PC-3 (cell line): ENCODE measurements at regions not wholly inside any gene's neighbourhood (a gene's known extent, or its start where the extent isn't known, plus 50 kb on each side); places are given as distances from the start of the nearest gene placed in this dataset.
A peak's percentile ranks its signal among the peaks of the same experiment; 100 is the strongest.

Experiments
- ATAC-seq: fragments of 200-7000 bp; cut with Tn5 transposase; 2 replicates; pipeline ENCODE4 v1.9.1; 2020; ENCODE audit warnings: mild to moderate bottlenecking, moderate library complexity
- BruUV-seq: library from RNA; stranded (reverse); fragments of 400-500 nt; replicated peaks from 2 replicates; lab custom pipeline; 2021; lab: Mats Ljungman, UMichigan
- CTCF ChIA-PET: fragments of 300-600 bp; sonication (Branson Sonifier 250); formaldehyde crosslinking; loops from one replicate; lab custom pipeline; 2022; ENCODE audit warnings: antibody characterized with exemption; lab: Charles Lee
- POLR2A ChIA-PET: fragments of 300-600 bp; sonication (Branson Sonifier 250); formaldehyde crosslinking; loops from one replicate; lab custom pipeline; 2022; ENCODE audit warnings: antibody characterized with exemption; ENCODE audit not compliant: unreplicated experiment; lab: Charles Lee
- DNase-seq: peaks from one replicate; pipeline ENCODE4 v3.0.0-alpha.2; 2015
- H2AFZ ChIP-seq: fragments of 300-600 bp; sonication (generic); 2 replicates; pipeline ENCODE4 v1.6.0; 2016; ENCODE audit warnings: antibody characterized with exemption, low read length
- H3F3A ChIP-seq: fragments of 300-600 bp; sonication (generic); one replicate; pipeline ENCODE4 v1.6.0; 2017; ENCODE audit warnings: antibody characterized with exemption, low read length, control low read depth, mild to moderate bottlenecking; ENCODE audit not compliant: unreplicated experiment
- H3K27ac ChIP-seq: fragments of 300-600 bp; sonication (generic); 2 replicates; pipeline ENCODE4 v1.5.1; 2016; ENCODE audit warnings: mild to moderate bottlenecking, low read length
- H3K27me3 ChIP-seq: fragments of 300-600 bp; sonication (generic); 2 replicates; pipeline ENCODE4 v1.6.1; 2016; ENCODE audit warnings: low read length, mixed read lengths
- H3K36me3 ChIP-seq: fragments of 300-600 bp; sonication (generic); 2 replicates; pipeline ENCODE4 v1.6.1; 2016; ENCODE audit warnings: low read depth, mixed run types, low read length, mixed read lengths
- H3K4me1 ChIP-seq: fragments of 300-600 bp; sonication (generic); 2 replicates; pipeline ENCODE4 v1.5.1; 2016; ENCODE audit warnings: low read length; ENCODE audit not compliant: insufficient read depth
- H3K4me2 ChIP-seq: fragments of 300-600 bp; sonication (generic); 2 replicates; pipeline ENCODE4 v1.6.0; 2016; ENCODE audit warnings: low read length
- H3K4me3 ChIP-seq: fragments of 300-600 bp; sonication (generic); 2 replicates; pipeline ENCODE4 v1.5.1; 2016; ENCODE audit warnings: mild to moderate bottlenecking, low read length, mixed read lengths
- H3K79me2 ChIP-seq: fragments of 300-600 bp; sonication (generic); 2 replicates; pipeline ENCODE4 v1.6.1; 2017; ENCODE audit warnings: low read length, mixed read lengths
- H3K9ac ChIP-seq: fragments of 300-600 bp; sonication (generic); 2 replicates; pipeline ENCODE4 v1.6.0; 2016; ENCODE audit warnings: mild to moderate bottlenecking, low read length
- H3K9me2 ChIP-seq: fragments of 300-600 bp; sonication (generic); replicated peaks from 2 replicates; pipeline ENCODE4 v1.6.1; 2016; ENCODE audit warnings: mixed run types, low read length, mixed read lengths
- H3K9me3 ChIP-seq: fragments of 300-600 bp; sonication (generic); 2 replicates; pipeline ENCODE4 v1.6.1; 2016; ENCODE audit warnings: low read length, mixed read lengths
- H4K20me1 ChIP-seq: fragments of 300-600 bp; sonication (generic); 2 replicates; pipeline ENCODE4 v1.6.1; 2016; ENCODE audit warnings: low read length, mixed read lengths
- EZH2 ChIP-seq: fragments of 300-600 bp; sonication (generic); IDR thresholded peaks from one replicate; pipeline ENCODE4 v1.6.1; 2017; ENCODE audit warnings: antibody characterized with exemption, mild to moderate bottlenecking, low read length; ENCODE audit not compliant: unreplicated experiment
- EZH2phosphoT487 ChIP-seq: fragments of 300-600 bp; sonication (generic); IDR thresholded peaks from 2 replicates; pipeline ENCODE4 v1.6.1; 2018; ENCODE audit warnings: mild to moderate bottlenecking, antibody characterized with exemption, low read length, borderline replicate concordance
- intact Hi-C: fragments of 100-400 bp; cut with micrococcal nuclease; formaldehyde crosslinking; loops from 2 replicates; pipeline ENCODE4 v1.9.0; 2023
- TF ChIP-seq, protein P1 (sequence below): fragments of 300-600 bp; sonication (generic); conservative IDR thresholded peaks from 2 replicates; pipeline ENCODE4 v1.5.1; 2017; ENCODE audit warnings: antibody characterized with exemption, low read depth, mild to moderate bottlenecking, low read length

DNA sequence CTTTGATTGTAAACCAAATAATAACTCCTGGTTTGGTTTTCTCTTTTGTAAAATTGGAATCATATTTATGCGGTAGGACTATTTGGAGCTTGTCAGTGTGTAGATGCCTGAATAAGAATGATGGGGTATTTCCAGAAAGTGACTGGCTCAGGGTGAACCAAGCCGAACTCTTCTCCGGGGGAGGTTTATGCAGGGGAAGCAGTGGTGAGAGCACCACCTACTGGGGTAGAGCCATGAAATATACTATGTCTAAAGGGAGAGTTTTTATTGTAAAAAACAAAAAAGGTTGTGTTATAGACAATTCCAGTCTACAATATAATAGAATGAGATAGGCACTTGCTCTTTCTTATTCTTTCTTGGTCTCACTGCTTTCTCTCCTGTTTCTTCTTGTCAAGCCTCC is 222.9 kb upstream of the SLC16A7 start:
- Histone ChIP-seq H3K4me1 (peaks cover 7% of the 10 kb centered on the region; the same call in 1 of the 2 replicates), H3K79me2 (no peaks in the 10 kb centered on the region), H3K4me2 (no peak overlapping the region), H3K9me3 (no peaks in the 10 kb centered on the region), H3F3A (no peaks in the 10 kb centered on the region), H3K36me3 (no peaks in the 10 kb centered on the region), H4K20me1 (no peaks in the 10 kb centered on the region), H3K27me3 (no peaks in the 10 kb centered on the region), H3K27ac (no peak overlapping the region), H3K9me2 (no peaks in the 10 kb centered on the region), H3K4me3 (no peak overlapping the region), H3K9ac (no peak overlapping the region), H2AFZ (no peak overlapping the region)
- intact Hi-C loops, result no loop called here
- ATAC-seq, result peak; percentile 81
- peak; percentile 52 for DNase-seq
- no peak for TF ChIP-seq EZH2
- TF ChIP-seq, protein P1, sequence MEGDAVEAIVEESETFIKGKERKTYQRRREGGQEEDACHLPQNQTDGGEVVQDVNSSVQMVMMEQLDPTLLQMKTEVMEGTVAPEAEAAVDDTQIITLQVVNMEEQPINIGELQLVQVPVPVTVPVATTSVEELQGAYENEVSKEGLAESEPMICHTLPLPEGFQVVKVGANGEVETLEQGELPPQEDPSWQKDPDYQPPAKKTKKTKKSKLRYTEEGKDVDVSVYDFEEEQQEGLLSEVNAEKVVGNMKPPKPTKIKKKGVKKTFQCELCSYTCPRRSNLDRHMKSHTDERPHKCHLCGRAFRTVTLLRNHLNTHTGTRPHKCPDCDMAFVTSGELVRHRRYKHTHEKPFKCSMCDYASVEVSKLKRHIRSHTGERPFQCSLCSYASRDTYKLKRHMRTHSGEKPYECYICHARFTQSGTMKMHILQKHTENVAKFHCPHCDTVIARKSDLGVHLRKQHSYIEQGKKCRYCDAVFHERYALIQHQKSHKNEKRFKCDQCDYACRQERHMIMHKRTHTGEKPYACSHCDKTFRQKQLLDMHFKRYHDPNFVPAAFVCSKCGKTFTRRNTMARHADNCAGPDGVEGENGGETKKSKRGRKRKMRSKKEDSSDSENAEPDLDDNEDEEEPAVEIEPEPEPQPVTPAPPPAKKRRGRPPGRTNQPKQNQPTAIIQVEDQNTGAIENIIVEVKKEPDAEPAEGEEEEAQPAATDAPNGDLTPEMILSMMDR, result peak; percentile 69
- no peak for TF ChIP-seq EZH2phosphoT487
- CTCF ChIA-PET, result interaction anchor here (1.0 kb wide), 1 partner anchor 208 kb away, joined by 3 read pairs; no protein-coding TSS in a partner anchor
- POLR2A ChIA-PET, result no interaction called here
- no TSS peak for BruUV-seq

DNA sequence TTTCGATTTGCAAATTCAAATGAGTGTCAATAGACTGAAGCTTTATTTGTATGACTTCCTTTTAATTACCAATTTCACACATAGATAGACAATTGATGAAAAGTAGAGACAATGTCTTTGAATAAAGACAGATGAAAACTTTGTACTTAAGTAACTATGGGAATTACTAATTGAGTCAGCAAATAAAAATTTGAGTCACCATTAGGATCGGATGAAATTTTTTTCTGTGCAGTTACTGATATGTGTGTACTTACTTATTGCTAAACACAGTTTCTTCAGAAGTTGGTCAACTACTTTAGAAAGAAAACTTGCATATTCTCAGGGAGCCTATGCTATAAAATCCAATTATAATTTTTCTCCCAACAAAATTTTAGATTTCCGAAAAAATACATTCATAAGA is 224.9 kb upstream of the SLC16A7 start:
- Histone ChIP-seq H4K20me1 (no peaks in the 10 kb centered on the region), H3K9ac (no peak overlapping the region), H3K27me3 (no peaks in the 10 kb centered on the region), H3K27ac (no peak overlapping the region), H3K9me2 (no peaks in the 10 kb centered on the region), H3K4me2 (no peak overlapping the region), H3K4me1 (peaks cover 7% of the 10 kb centered on the region; the same call in 1 of the 2 replicates), H3K36me3 (no peaks in the 10 kb centered on the region), H3K79me2 (no peaks in the 10 kb centered on the region), H3F3A (no peaks in the 10 kb centered on the region), H3K9me3 (no peaks in the 10 kb centered on the region), H3K4me3 (no peak overlapping the region), H2AFZ (no peak overlapping the region)
- intact Hi-C loops, result loop anchor here (1.0 kb wide), 1 partner anchor 198 kb away; no protein-coding TSS in a partner anchor
- peak; percentile 67 for ATAC-seq
- ChIA-PET POLR2A (interaction anchor here (0.6 kb wide), 1 partner anchor 1333 kb away, joined by 4 read pairs; no protein-coding TSS in a partner anchor), CTCF (no interaction called here)
- TF ChIP-seq EZH2 (no peak), EZH2phosphoT487 (no peak)
- TF ChIP-seq, protein P1, result no peak
- DNase-seq, result peak; percentile 59
- BruUV-seq, result no TSS peak

DNA sequence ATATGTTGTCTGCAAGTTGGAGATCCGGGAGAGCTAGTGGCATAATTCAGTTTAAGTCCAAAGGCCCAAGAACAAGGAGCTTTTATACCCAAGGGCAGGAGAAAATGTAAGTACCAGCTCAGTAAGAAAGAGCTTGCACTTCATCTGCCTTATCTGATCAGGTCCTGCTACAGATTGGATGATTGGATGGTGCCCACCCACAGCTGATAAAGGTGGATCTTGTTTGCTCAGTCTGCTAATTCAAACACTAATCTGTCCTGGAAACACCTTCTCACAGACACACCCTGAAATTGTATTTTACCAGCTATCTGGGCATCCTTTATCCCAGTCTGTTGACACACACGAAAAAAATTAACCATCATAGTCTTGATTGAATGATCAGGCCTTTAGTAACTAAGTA is 230.7 kb upstream of the SLC16A7 start:
- Histone ChIP-seq H2AFZ (no peak overlapping the region), H3K9ac (no peak overlapping the region), H3K4me1 (no peaks in the 10 kb centered on the region), H3K9me2 (no peaks in the 10 kb centered on the region), H3K79me2 (no peaks in the 10 kb centered on the region), H3K27me3 (no peaks in the 10 kb centered on the region), H3K4me3 (no peak overlapping the region), H3K4me2 (no peak overlapping the region), H3K27ac (no peak overlapping the region), H3K9me3 (no peaks in the 10 kb centered on the region), H3F3A (no peaks in the 10 kb centered on the region), H3K36me3 (no peaks in the 10 kb centered on the region), H4K20me1 (no peaks in the 10 kb centered on the region)
- ATAC-seq, result no peak
- BruUV-seq, result no TSS peak
- DNase-seq, result no peak
- intact Hi-C loops, result no loop called here
- CTCF ChIA-PET, result no interaction called here
- POLR2A ChIA-PET, result interaction anchor here (0.6 kb wide), 1 partner anchor 14 kb away, joined by 3 read pairs; no protein-coding TSS in a partner anchor
- TF ChIP-seq EZH2 (no peak), EZH2phosphoT487 (no peak)
- TF ChIP-seq, protein P1, result no peak
